HL-60 (cell line): ENCODE measurements at regions not wholly inside any gene's neighbourhood (a gene's known extent, or its start where the extent isn't known, plus 50 kb on each side); places are given as distances from the start of the nearest gene placed in this dataset.

Experiments used
- DNase-seq, 2 experiments: peaks; one replicate each; pipeline ENCODE4 v3.0.0-alpha.2; 2010 to 2020; ENCODE audit warnings: low read depth in 1 of 2, low spot score in 1 of 2
- H3K27ac ChIP-seq: fragments of 250-450 bp; sonication (Bioruptor Pico); replicated peaks from 2 replicates; pipeline ENCODE4 v1.5.1; 2020; ENCODE audit warnings: mild to moderate bottlenecking, moderate library complexity
- H3K27me3 ChIP-seq: fragments of 250-450 bp; sonication (Bioruptor Pico); 2 replicates; pipeline ENCODE4 v1.5.1; 2021; ENCODE audit warnings: mild to moderate bottlenecking, moderate library complexity; ENCODE audit not compliant: insufficient read depth, poor library complexity, severe bottlenecking
- H3K4me3 ChIP-seq: replicated peaks from 2 replicates; pipeline ENCODE4 v1.5.1; 2011; ENCODE audit warnings: mild to moderate bottlenecking, control low read depth, low read length; ENCODE audit not compliant: insufficient read depth
- GABPA ChIP-seq: IDR thresholded peaks from 2 replicates; pipeline ENCODE4 v1.6.1; 2012; ENCODE audit warnings: low read depth
- POLR2AphosphoS5 ChIP-seq: IDR thresholded peaks from 2 replicates; pipeline ENCODE4 v1.6.1; 2012; ENCODE audit warnings: low read depth
- SPI1 ChIP-seq: IDR thresholded peaks from 2 replicates; pipeline ENCODE4 v1.6.1; 2012; ENCODE audit warnings: low read depth, mild to moderate bottlenecking, borderline replicate concordance
- TF ChIP-seq, protein P1 (sequence below): IDR thresholded peaks from 2 replicates; pipeline ENCODE4 v1.6.1; 2012; ENCODE audit warnings: low read depth; ENCODE audit not compliant: insufficient replicate concordance
- TF ChIP-seq, protein P2 (sequence below): IDR thresholded peaks from one replicate; pipeline ENCODE4 v1.5.1; 2011; ENCODE audit warnings: low read length, control low read depth, inconsistent platforms; ENCODE audit not compliant: insufficient read depth

DNA sequence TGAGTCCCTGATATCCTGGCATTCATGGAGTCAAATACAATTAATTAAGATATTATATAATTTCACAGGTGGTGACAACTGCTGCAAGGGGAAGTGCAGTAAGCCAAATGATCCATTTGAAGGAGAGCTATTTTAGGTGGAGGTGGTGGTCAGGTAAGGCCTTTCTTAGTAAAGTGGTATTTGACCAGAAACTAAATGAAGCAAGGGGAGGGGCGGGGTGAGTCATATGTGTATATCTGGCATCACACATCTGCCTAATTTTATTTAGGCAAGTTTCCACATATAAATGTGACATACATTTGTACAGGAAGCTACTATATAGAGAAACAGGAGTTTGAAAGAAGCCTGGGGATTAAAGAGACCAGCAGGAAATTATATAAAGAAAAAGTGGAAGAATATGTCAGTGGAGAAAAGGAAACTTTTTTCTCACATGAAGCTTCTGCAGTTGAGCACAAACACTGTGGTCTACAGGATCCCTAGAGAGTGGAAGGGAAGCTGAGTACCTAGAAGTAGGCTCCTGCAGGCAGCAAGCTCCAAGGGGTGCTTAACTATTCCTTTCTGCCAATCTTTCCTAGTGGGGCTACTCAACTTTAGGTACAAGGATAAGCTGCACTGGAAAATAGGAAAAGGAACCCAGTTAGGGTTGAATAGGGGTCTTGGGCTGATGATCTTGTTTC is 99.6 kb downstream of the OGFRL1 start:
- Histone ChIP-seq H3K27me3 (peaks cover 3% of the 10 kb centered on the region), H3K4me3 (no peak overlapping the region), H3K27ac (no peak overlapping the region)
- DNase-seq = no peak
- no peak for TF ChIP-seq GABPA
- TF ChIP-seq POLR2AphosphoS5 = no peak
- TF ChIP-seq, protein P1, sequence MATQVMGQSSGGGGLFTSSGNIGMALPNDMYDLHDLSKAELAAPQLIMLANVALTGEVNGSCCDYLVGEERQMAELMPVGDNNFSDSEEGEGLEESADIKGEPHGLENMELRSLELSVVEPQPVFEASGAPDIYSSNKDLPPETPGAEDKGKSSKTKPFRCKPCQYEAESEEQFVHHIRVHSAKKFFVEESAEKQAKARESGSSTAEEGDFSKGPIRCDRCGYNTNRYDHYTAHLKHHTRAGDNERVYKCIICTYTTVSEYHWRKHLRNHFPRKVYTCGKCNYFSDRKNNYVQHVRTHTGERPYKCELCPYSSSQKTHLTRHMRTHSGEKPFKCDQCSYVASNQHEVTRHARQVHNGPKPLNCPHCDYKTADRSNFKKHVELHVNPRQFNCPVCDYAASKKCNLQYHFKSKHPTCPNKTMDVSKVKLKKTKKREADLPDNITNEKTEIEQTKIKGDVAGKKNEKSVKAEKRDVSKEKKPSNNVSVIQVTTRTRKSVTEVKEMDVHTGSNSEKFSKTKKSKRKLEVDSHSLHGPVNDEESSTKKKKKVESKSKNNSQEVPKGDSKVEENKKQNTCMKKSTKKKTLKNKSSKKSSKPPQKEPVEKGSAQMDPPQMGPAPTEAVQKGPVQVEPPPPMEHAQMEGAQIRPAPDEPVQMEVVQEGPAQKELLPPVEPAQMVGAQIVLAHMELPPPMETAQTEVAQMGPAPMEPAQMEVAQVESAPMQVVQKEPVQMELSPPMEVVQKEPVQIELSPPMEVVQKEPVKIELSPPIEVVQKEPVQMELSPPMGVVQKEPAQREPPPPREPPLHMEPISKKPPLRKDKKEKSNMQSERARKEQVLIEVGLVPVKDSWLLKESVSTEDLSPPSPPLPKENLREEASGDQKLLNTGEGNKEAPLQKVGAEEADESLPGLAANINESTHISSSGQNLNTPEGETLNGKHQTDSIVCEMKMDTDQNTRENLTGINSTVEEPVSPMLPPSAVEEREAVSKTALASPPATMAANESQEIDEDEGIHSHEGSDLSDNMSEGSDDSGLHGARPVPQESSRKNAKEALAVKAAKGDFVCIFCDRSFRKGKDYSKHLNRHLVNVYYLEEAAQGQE = no peak
- no peak for TF ChIP-seq SPI1
- TF ChIP-seq, protein P2, sequence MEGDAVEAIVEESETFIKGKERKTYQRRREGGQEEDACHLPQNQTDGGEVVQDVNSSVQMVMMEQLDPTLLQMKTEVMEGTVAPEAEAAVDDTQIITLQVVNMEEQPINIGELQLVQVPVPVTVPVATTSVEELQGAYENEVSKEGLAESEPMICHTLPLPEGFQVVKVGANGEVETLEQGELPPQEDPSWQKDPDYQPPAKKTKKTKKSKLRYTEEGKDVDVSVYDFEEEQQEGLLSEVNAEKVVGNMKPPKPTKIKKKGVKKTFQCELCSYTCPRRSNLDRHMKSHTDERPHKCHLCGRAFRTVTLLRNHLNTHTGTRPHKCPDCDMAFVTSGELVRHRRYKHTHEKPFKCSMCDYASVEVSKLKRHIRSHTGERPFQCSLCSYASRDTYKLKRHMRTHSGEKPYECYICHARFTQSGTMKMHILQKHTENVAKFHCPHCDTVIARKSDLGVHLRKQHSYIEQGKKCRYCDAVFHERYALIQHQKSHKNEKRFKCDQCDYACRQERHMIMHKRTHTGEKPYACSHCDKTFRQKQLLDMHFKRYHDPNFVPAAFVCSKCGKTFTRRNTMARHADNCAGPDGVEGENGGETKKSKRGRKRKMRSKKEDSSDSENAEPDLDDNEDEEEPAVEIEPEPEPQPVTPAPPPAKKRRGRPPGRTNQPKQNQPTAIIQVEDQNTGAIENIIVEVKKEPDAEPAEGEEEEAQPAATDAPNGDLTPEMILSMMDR = no peak

DNA sequence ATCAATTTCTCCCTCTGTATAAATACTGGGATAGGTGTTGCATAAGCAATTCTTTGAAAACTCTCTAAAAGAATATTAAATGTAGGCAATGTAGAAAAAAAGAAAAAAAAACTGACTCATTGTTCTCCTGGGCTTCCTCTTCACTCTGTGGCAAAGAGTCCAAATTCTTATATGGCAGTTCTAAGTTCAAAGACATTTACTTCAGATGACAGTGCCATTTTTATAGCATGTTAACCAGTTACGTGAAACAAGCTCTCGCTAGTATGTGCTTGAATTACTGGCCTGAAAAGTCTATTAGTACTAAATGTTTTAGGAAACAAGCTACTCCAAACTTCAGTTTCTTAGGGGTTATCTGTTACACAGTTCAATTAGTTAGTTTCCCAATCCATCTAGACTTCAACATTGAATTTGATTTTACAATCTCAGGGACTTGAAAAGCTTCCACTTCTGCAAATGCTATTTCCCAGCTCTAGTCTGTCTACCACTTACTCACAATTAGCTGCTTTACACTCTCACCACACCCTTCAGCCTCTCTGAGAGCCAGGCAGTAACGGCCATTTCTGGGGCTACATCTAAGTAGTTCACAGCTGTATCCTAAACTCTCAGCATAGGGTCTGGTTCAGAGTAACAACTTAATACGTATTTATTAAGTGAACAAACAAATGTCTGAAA is 100.4 kb downstream of the OGFRL1 start:
- Histone ChIP-seq H3K4me3 (no peak overlapping the region), H3K27me3 (peaks cover 3% of the 10 kb centered on the region), H3K27ac (no peak overlapping the region)
- TF ChIP-seq, protein P2 = no peak
- no peak for TF ChIP-seq GABPA
- no peak for TF ChIP-seq SPI1
- TF ChIP-seq POLR2AphosphoS5 = no peak
- TF ChIP-seq, protein P1 = no peak
- DNase-seq = no peak

DNA sequence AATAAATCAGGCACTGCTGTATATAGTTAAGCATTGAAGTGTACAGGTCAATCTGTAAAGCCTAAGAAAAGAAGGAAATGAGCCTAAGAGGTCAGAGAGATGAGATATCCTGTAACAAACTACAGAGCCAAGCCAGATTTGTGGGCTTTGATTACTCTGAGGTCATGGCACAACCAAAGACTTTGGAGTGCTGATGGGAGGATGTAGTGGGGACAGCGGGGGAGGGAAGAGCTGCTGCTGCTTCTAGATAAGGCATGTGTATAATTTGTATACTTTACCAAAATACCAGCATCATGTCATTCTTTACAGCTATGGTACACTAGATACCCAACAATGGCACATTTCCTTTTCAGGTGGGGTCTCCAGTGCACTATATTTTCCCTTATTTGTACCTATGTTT is 102.5 kb downstream of the OGFRL1 start:
- Histone ChIP-seq H3K4me3 (no peak overlapping the region), H3K27me3 (peaks cover 3% of the 10 kb centered on the region), H3K27ac (no peak overlapping the region)
- no peak for TF ChIP-seq SPI1
- TF ChIP-seq, protein P2 = no peak
- TF ChIP-seq GABPA = no peak
- TF ChIP-seq, protein P1 = no peak
- no peak for TF ChIP-seq POLR2AphosphoS5
- DNase-seq = no peak
